Lower leg skin (tissue), 4 donors: ENCODE measurements at regions not wholly inside any gene's neighbourhood (a gene's known extent, or its start where the extent isn't known, plus 50 kb on each side); places are given as distances from the start of the nearest gene placed in this dataset.
A peak's percentile ranks its signal among the peaks of the same experiment; 100 is the strongest.
"Not testable (repeated sequence)": the region's sequence is repeated elsewhere in the genome, so short reads cannot be mapped to it uniquely, and the experiment has no call there.

Experiments
- DNase-seq, 2 donors: peaks; one replicate each; pipeline ENCODE4 v3.0.0-alpha.2; 2019; ENCODE audit warnings: low spot score in 2 of 2
- H3K4me3 ChIP-seq: fragments of 200-600 bp; sonication (generic); 2 replicates; pipeline ENCODE4 v1.5.1; 2017; ENCODE audit warnings: mild to moderate bottlenecking, low read depth; ENCODE audit not compliant: poor library complexity, severe bottlenecking
- CTCF ChIP-seq, 3 donors: fragments of 450-650 bp; IDR thresholded peaks; one replicate each; pipeline ENCODE4 v1.5.1; 2016; ENCODE audit warnings: antibody characterized with exemption in 3 of 3, mild to moderate bottlenecking in 3 of 3, moderate library complexity in 2 of 3
- POLR2A ChIP-seq, 2 donors: fragments of 450-650 bp; IDR thresholded peaks; one replicate each; pipeline ENCODE4 v1.6.1; 2016 to 2017; ENCODE audit warnings: antibody characterized with exemption in 2 of 2, mild to moderate bottlenecking in 1 of 2, moderate library complexity in 1 of 2
- WGBS, 2 donors: methylation state at CpG; one replicate each; pipeline ENCODE4 v1.1.5; 2018; 5-methylcytosine and 5-hydroxymethylcytosine counted together
- intact Hi-C: fragments of 100-400 bp; cut with DNase I; formaldehyde crosslinking; loops from one replicate; pipeline ENCODE4 v1.15.0; 2023; ENCODE audit warnings: low total_unique reads

- H3K4me3 ChIP-seq = no peak overlapping the region
- TF ChIP-seq POLR2A (IDR thresholded peaks at IDR 0.05) (no peak), CTCF (IDR thresholded peaks at IDR 0.05) (no peak)
- 69 to 72% methylated on average over 2 of the region's 2 CpGs for WGBS, 2 donors
- DNase-seq = no peak
- intact Hi-C loops = loop anchor here (10.0 kb wide), 1 partner anchor 63 kb away; no protein-coding TSS in a partner anchor
These were observed 210.8 kb downstream of the DAD1 start for GRCh38 chr14:22378181-22378580.

- WGBS, 2 donors = 2 to 9% methylated on average over 2 of the region's 2 CpGs
- no peak overlapping the region for H3K4me3 ChIP-seq
- intact Hi-C loops = loop anchor here (10.0 kb wide), 1 partner anchor 61 kb away; no protein-coding TSS in a partner anchor
- TF ChIP-seq CTCF (IDR thresholded peaks at IDR 0.05) (peak in 1 of 3 donors; percentile 13), POLR2A (IDR thresholded peaks at IDR 0.05) (no peak)
- DNase-seq = no peak
These were observed 213.6 kb downstream of the DAD1 start for GRCh38 chr14:22375321-22375930.

- DNase-seq = peak in 1 of 2 donors; percentile 72
- WGBS, 2 donors = 54 to 62% methylated on average over 2 of the region's 2 CpGs
- intact Hi-C loops = loop anchor here (10.0 kb wide), 1 partner anchor 55 kb away; no protein-coding TSS in a partner anchor
- no peak for TF ChIP-seq POLR2A (IDR thresholded peaks at IDR 0.05)
- TF ChIP-seq CTCF (IDR thresholded peaks at IDR 0.05) = no peak
- H3K4me3 ChIP-seq = no peak overlapping the region
These were observed 218.8 kb downstream of the DAD1 start for GRCh38 chr14:22370084-22370847.

- H3K4me3 ChIP-seq = no peak overlapping the region
- intact Hi-C loops = loop anchor here (5.0 kb wide), 1 partner anchor 1049 kb away; the partner anchor contains the start of gene MYH6
- TF ChIP-seq POLR2A (IDR thresholded peaks at IDR 0.05) (no peak), CTCF (IDR thresholded peaks at IDR 0.05) (no peak)
- no peak for DNase-seq
These were observed 230.3 kb downstream of the DAD1 start for GRCh38 chr14:22358726-22359125.

- H3K4me3 ChIP-seq, DNase-seq, intact Hi-C loops: not testable (repeated sequence)
- WGBS, 2 donors = 90 to 91% methylated on average over 4 of the region's 4 CpGs
These were observed 239.7 kb downstream of the DAD1 start for GRCh38 chr14:22349281-22349680.

GRCh38 chr14:22344673-22345072 lies 244.4 kb downstream of the DAD1 start:
- 92 to 95% methylated on average over 3 of the region's 3 CpGs for WGBS, 2 donors
- intact Hi-C loops = no loop called here
- TF ChIP-seq POLR2A (IDR thresholded peaks at IDR 0.05) = no peak
- no peak for TF ChIP-seq CTCF (IDR thresholded peaks at IDR 0.05)
- H3K4me3 ChIP-seq = no peak overlapping the region
- no peak for DNase-seq

- intact Hi-C loops, DNase-seq, H3K4me3 ChIP-seq: not testable (repeated sequence)
- WGBS, 2 donors = 61 to 66% methylated on average over 4 of the region's 4 CpGs
These were observed 244.8 kb downstream of the DAD1 start for GRCh38 chr14:22344209-22344608.
